IPS DF 4.7 (cell line): ENCODE measurements at regions not wholly inside any gene's neighbourhood (a gene's known extent, or its start where the extent isn't known, plus 50 kb on each side); places are given as distances from the start of the nearest gene placed in this dataset.
"Not testable (repeated sequence)": the region's sequence is repeated elsewhere in the genome, so short reads cannot be mapped to it uniquely, and the experiment has no call there.

Experiments used
- DNase-seq: peaks from one replicate; pipeline ENCODE4 v3.0.0-alpha.2; 2013; ENCODE audit warnings: low spot score; ENCODE audit errors: extremely low read depth

- DNase-seq = no peak
Observed at GRCh38 chr5:157955541-157956172, 96.7 kb upstream of the CLINT1 start.

DNA sequence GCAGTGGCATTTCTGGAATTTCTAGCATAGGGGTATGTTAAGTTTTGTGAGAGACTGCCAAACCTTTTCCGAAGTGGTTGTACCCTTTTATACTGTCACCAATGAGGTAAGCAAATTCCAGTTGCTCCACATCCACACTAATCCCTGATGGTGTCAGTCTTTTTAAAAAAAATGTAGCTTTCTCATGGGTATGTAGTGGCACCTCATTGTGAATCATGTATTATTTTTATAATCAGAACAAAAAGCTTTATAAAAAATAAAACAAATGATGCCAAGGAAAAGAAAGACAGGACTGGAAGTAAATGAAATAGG lies 93.4 kb upstream of the CLINT1 start:
- no peak for DNase-seq

DNA sequence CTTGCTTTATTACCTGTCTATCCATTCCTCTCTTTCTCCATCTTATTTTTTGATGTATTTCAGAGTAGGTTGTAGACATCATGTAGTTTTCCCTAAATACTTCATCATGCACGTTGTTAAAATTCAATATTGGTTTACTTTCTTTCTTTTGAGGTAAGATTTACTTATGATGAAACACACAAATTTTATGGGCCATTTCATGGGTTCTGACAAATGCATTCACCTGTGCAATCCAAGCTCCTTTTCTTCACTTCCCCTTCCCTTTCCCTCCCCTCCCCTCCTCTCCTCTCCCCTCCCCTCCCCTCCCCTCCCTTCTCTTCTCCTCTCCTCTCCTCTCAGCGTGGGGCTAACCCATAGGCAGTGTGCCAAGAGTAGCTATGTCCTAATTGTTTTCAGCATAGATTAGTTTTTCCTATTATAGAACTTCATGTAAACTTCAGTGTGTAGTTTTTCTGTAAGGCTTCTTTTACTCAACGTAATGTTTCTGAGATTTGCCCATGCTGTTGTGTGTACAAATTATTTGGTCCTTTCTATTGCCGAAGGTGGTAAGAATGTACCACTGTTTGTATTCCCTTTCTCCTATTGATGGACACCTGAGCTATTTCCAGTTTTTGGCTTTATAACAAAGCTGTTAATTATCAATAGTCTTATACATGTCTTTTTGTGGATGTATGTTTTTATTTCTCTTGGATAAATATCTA lies 92.9 kb upstream of the CLINT1 start:
- DNase-seq = no peak

DNA sequence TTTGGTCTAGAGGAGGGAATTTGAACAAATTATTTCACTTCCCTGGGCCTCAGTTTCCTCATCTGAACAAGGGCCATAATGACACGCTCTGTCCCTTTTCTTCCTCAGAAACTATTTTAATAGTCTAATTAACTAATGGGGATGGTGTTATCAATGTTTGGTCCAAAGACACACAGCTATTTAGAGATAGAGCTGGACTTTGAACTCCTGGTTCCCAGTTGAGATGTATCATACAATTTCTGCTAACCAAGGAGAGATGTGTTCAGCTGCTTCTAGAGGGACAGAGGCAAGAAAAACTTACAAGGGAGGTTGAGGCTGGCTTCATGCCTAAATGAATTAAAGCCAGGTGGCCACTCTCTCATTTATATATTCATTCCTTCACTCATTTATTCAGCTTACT lies 90.6 kb upstream of the CLINT1 start:
- DNase-seq = no peak

- peak; percentile 93 for DNase-seq
Observed at GRCh38 chr5:157948738-157949410, 89.9 kb upstream of the CLINT1 start.

DNA sequence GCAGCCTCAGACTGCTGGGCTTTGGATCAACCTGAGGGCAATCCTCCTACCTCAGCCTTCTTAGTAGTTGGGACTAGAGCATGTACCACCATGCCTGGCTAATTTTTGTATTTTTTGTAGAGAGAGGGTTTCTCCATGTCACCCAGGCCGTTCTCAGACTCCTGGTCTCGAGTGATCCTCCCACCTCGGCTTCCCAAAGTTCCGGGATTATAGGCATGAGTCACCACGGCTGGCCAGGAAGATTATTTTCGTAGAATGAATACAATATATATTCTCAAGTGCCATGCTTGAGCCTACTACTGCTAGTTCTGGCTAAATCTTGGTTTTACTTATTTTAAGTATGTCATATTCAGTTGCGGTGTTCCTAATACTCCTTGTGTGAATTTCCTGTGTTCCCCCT lies 88.2 kb upstream of the CLINT1 start:
- no peak for DNase-seq

DNA sequence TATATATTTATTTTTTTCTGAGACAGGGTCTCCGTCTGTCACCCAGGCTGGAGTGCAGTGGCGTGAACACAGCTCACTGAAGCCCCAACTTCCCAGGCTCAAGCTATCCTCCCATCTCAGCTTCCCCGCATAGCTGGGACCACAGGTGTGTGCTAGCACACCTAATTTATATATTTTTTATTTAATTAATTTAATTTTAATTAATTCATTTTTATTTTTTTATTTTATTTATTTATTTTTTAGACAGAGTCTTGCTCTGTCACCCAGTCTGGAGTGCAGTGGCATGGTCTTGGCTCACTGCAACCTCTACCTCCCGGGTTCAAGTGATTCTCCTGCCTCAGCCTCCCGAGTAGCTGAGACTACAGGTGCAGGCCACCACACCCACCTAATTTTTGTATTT lies 86.9 kb upstream of the CLINT1 start:
- not testable (repeated sequence) for DNase-seq

DNA sequence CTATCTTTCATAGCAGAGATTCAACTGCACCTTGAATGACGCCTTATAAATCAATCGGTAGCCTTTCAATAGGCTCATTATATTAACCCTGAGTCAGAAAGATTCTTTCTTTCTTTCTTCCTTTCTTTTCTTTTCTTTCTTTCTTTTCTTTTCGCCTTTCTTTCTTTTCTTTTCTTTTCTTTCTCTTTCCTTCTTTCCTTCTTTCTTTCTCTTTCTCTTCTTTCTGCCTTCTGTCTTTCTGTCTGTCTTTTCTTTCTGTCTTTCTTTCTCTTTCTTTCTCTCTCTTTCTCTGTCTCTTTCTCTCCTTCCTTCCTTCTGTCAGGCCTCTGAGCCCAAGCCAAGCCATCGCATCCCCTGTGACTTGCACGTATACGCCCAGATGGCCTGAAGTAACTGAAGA lies 86.0 kb upstream of the CLINT1 start:
- DNase-seq = no peak

GRCh38 chr5:157944077-157944633 lies 85.2 kb upstream of the CLINT1 start:
- DNase-seq = no peak

GRCh38 chr5:157942595-157942994 lies 83.7 kb upstream of the CLINT1 start:
- DNase-seq = no peak

DNA sequence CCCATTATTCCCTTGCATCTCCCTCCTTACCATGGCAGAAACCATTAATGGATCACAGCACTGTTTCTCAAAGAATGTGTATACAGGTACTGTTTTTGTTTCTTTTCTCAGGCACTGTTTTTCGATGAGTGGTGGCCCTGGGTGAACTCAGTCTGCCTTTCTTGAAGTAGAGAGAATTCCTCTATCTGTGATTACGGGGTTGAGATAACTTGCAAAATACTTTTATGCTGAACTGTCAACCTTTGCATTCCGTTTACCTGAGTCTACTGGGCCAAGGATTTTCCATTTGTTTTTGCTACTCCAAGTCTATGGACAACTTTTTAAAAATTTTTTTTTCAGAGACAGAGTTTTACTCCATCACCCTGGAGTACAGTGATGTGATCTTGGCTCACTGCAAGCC lies 82.7 kb upstream of the CLINT1 start:
- DNase-seq = no peak

DNA sequence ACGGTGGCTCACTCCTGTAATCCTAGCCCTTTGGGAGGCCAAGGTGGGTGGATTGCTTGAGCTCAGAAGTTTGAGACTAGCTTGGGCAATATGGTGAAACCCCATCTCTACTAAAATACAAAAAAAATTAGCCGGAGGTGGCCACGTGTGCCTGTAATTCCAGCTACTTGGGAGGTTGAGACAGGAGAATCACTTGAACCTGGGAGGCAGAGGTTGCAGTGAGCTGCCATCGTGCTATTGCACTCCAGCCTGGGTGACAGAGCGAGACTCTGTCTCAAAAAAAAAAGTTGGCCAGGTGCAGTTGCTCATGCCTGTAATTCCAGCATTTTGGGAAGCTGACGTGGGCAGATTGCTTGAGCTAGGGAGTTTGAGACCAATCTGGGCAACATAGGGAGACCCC lies 79.2 kb upstream of the CLINT1 start:
- DNase-seq = not testable (repeated sequence)

DNA sequence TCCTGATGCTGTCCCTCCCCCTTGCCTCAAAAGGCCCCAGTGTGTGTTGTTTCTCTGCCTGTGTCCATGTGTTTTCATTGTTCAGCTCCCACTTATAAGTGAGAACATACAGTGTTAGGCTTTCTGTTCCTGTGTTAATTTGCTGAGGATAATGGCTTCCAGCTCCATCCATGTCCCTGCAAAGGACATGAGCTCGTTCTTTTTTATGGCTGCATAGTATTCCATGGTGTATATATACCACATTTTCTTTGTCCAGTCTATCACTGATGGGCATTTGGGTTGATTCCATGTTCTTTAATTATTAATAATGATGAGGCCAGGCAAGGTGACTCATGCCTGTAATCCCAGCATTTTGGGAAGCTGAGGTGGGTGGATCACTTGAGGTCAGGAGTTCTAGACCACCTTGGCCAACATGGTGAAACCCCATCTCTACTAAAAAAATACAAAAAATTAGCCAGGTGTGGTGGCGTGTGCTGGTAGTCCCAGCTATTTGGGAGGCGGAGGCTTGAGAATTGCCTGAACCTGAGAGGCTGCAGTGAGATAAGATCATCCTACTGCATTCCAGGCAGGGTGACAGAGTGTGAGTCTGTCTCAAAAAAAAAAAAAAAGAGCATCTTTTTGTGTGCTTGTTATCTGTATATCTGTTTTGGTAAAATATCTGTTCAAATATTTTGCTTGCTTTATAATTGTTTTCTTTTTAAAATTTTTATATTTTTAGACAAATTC lies 78.0 kb upstream of the CLINT1 start:
- not testable (repeated sequence) for DNase-seq

DNA sequence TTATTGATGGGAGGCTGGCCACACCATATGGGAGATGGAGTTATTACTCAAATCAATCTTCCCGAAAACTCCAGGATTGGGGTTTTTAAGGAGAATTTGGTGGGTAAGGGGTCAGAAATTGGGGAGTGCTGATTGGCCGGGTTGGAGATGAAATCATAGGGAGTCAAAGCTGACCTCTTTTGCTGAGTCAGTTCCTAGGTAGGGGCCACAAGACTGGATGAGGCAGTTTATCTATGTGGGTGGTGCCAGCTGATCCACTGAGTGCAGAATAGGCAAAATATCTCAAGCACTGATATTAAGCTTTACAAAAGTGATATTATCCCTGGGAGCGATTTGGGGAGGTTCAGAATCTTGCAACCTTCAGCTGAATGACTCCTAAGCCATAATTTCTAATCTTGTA lies 75.7 kb upstream of the CLINT1 start:
- DNase-seq = no peak

DNA sequence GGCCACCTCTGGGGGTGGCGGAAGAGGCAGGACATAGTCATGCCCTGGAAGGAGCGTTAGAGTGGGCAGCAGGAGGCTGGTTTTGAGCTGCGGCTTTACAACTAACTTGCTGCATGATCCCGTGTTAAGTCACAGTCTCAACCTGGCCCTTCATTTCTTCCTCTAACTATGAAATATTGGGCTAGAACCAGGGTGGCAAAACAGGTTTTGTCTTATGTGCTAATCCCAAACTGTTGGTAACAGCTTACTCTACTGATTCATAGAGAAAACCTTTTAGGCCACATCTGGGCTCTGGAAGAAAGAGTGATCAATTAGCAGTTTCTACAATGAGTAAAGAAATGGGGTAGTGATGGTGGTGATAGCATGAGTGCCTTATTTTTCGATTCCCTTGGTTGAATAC lies 74.1 kb upstream of the CLINT1 start:
- no peak for DNase-seq

GRCh38 chr5:157930710-157931109 lies 71.8 kb upstream of the CLINT1 start:
- DNase-seq = no peak

GRCh38 chr5:157926977-157927376 lies 68.0 kb upstream of the CLINT1 start:
- peak; percentile 51 for DNase-seq

DNA sequence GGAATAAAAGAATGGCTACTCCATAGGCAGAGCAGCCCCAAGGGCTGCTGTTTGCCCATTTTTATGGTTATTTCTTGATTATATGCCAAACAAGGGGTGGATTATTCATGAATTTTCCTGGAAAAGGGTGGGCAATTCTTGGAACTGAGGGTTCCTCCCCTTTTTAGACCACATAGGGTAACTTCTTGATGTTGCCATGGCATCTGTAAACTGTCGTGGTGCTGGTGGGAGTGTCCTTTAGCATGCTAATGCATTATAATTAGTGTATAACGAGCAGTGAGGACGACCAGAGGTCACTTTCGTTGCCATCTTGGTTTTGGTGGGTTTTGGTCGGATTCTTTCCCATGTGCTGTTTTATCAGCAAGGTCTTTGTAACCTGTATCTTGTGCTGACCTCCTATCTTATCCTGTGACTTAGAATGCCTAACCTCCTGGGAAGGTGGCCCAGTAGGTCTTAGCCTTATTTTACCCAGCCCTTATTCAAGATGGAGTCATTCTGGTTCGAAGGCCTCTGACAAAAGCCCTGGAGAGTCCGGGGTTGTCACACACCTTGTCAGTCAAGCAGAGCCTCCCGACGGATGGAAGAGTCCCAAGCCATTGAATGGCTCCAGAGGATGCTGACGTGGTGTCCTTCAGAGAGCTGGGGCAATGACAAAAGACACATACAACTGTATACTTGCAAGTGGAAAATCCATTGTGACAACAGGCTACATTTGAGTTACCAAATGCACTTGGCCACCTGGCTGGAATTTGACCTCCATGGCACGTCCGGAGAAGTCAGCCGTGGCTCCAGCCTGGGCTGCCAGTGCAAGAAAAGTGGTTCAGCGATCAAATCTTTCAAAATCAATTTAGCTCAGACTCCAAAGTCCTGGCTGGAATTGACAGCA lies 67.1 kb upstream of the CLINT1 start:
- no peak for DNase-seq

GRCh38 chr5:157924931-157925729 lies 66.2 kb upstream of the CLINT1 start:
- no peak for DNase-seq

DNA sequence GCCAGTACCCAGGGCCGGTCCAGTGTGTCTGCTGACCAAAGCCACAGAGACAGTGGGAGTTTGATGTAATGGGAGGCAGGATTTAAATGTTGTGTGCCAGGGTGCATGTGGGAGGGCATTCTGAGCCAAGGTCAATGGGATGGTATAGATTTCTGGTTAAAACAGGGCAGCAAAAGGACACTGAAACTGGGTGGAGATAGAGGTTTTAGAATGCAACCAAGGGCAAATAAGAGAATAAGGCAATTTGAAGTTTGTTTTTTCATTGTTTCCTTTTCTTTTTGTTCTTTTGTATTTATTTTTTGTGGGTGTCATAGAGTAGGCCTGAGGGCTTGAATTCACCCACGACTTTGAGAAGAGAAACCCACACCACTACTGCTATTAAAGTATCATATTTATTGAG lies 65.5 kb upstream of the CLINT1 start:
- no peak for DNase-seq
